CD4-positive, alpha-beta memory T cell (primary cell): ENCODE measurements at regions not wholly inside any gene's neighbourhood (a gene's known extent, or its start where the extent isn't known, plus 50 kb on each side); places are given as distances from the start of the nearest gene placed in this dataset.
A peak's percentile ranks its signal among the peaks of the same experiment; 100 is the strongest.

Experiments
- CTCF ChIA-PET: fragments of 350-600 bp; sonication (Branson Sonifier 250); formaldehyde crosslinking; loops from one replicate; lab custom pipeline; 2021; ENCODE audit warnings: inconsistent platforms; ENCODE audit not compliant: partially characterized antibody; lab: Charles Lee
- POLR2A ChIA-PET: fragments of 350-600 bp; sonication (Branson Sonifier 250); formaldehyde crosslinking; loops from one replicate; lab custom pipeline; 2021; ENCODE audit not compliant: partially characterized antibody; lab: Charles Lee
- DNase-seq, 5 donors: peaks; one replicate each; pipeline versions ENCODE4 v3.0.0 to v3.0.0-alpha.2; 2020 to 2022; ENCODE audit warnings: mixed read lengths in 1 of 5
- H3K27ac ChIP-seq: one replicate; pipeline ENCODE4 v1.7.0; 2013; ENCODE audit warnings: low read depth, low read length
- H3K27me3 ChIP-seq: 2 replicates; pipeline ENCODE4 v1.7.0; 2013; ENCODE audit warnings: mild to moderate bottlenecking, low read length, moderate library complexity; ENCODE audit not compliant: insufficient read depth
- H3K36me3 ChIP-seq: 2 replicates; pipeline ENCODE4 v1.7.0; 2013; ENCODE audit warnings: mild to moderate bottlenecking, low read length, moderate library complexity; ENCODE audit not compliant: insufficient read depth
- H3K4me1 ChIP-seq: 2 replicates; pipeline ENCODE4 v1.7.0; 2013; ENCODE audit warnings: mild to moderate bottlenecking, low read length, moderate library complexity; ENCODE audit not compliant: insufficient read depth
- H3K4me3 ChIP-seq, 2 donors: one replicate each; pipeline ENCODE4 v1.7.0; 2013; ENCODE audit warnings: low read length in 2 of 2, mild to moderate bottlenecking in 1 of 2
- H3K9me3 ChIP-seq, 2 donors: one replicate each; pipeline ENCODE4 v1.7.0; 2013; ENCODE audit warnings: low read length in 2 of 2, control low read depth in 1 of 2; ENCODE audit not compliant: control insufficient read depth in 1 of 2
- H3K27ac Mint-ChIP-seq, 7 donors: one replicate each; pipeline ENCODE4 v1.8.0; 2020 to 2021; ENCODE audit warnings: mixed read lengths in 7 of 7, mild to moderate bottlenecking in 6 of 7, inconsistent platforms in 3 of 7, moderate library complexity in 3 of 7
- H3K27me3 Mint-ChIP-seq, 2 donors: one replicate each; pipeline ENCODE4 v1.8.0; 2020 to 2021; ENCODE audit warnings: mixed read lengths in 2 of 2
- H3K36me3 Mint-ChIP-seq, 2 donors: one replicate each; pipeline ENCODE4 v1.8.0; 2020 to 2021; ENCODE audit warnings: mixed read lengths in 2 of 2, inconsistent platforms in 1 of 2, mild to moderate bottlenecking in 1 of 2
- H3K4me1 Mint-ChIP-seq, 4 donors: one replicate each; pipeline ENCODE4 v1.8.0; 2020 to 2021; ENCODE audit warnings: mixed read lengths in 4 of 4, mild to moderate bottlenecking in 1 of 4
- H3K4me3 Mint-ChIP-seq, 8 donors: one replicate each; pipeline ENCODE4 v1.8.0; 2020 to 2021; ENCODE audit warnings: mixed read lengths in 8 of 8, mild to moderate bottlenecking in 7 of 8, moderate library complexity in 6 of 8, inconsistent platforms in 3 of 8
- H3K9me3 Mint-ChIP-seq, 8 donors: one replicate each; pipeline ENCODE4 v1.8.0; 2020 to 2021; ENCODE audit warnings: mixed read lengths in 8 of 8, mild to moderate bottlenecking in 5 of 8, inconsistent platforms in 3 of 8, moderate library complexity in 1 of 8
- intact Hi-C: fragments of 100-400 bp; cut with micrococcal nuclease; formaldehyde crosslinking; loops from one replicate; pipeline ENCODE4 v1.15.1; 2023

- H3K27ac ChIP-seq, result no peak overlapping the region
- no peaks in the 10 kb centered on the region for H3K9me3 ChIP-seq
- H3K27ac Mint-ChIP-seq, result no peak overlapping the region
- no peaks in the 10 kb centered on the region for H3K36me3 ChIP-seq
- no peak overlapping the region for H3K4me3 Mint-ChIP-seq
- peaks cover 4 to 7% of the 10 kb centered on the region in 2 donors for H3K27me3 Mint-ChIP-seq
- H3K4me1 ChIP-seq, result no peaks in the 10 kb centered on the region
- H3K9me3 Mint-ChIP-seq, result peaks cover 0 to 2% (median 0%) of the 10 kb centered on the region in 8 donors
- no peaks in the 10 kb centered on the region for H3K36me3 Mint-ChIP-seq
- no peaks in the 10 kb centered on the region for H3K27me3 ChIP-seq
- no peak overlapping the region for H3K4me3 ChIP-seq
- ChIA-PET CTCF (no interaction called here), POLR2A (no interaction called here)
- no peak for DNase-seq
- H3K4me1 Mint-ChIP-seq, result no peaks in the 10 kb centered on the region
- intact Hi-C loops, result no loop called here
Observed at GRCh38 chr2:216918088-216918680, 58.3 kb upstream of the TNP1 start.

GRCh38 chr2:216916956-216917650, 57.2 kb upstream of the TNP1 start:
- Mint-ChIP-seq H3K27ac (no peak overlapping the region), H3K27me3 (peaks cover 4 to 7% of the 10 kb centered on the region in 2 donors), H3K36me3 (no peaks in the 10 kb centered on the region), H3K4me1 (no peaks in the 10 kb centered on the region), H3K9me3 (peaks cover 0 to 2% (median 0%) of the 10 kb centered on the region in 8 donors), H3K4me3 (no peak overlapping the region)
- no peak for DNase-seq
- intact Hi-C loops, result no loop called here
- no peaks in the 10 kb centered on the region for H3K4me1 ChIP-seq
- H3K4me3 ChIP-seq, result no peak overlapping the region
- no peaks in the 10 kb centered on the region for H3K27me3 ChIP-seq
- H3K9me3 ChIP-seq, result no peaks in the 10 kb centered on the region
- ChIA-PET CTCF (no interaction called here), POLR2A (no interaction called here)
- no peaks in the 10 kb centered on the region for H3K36me3 ChIP-seq
- H3K27ac ChIP-seq, result no peak overlapping the region

GRCh38 chr2:216915557-216916150, 55.8 kb upstream of the TNP1 start:
- Histone ChIP-seq H3K9me3 (no peaks in the 10 kb centered on the region), H3K27ac (no peak overlapping the region), H3K36me3 (no peaks in the 10 kb centered on the region), H3K27me3 (no peaks in the 10 kb centered on the region), H3K4me1 (no peaks in the 10 kb centered on the region), H3K4me3 (no peak overlapping the region)
- intact Hi-C loops, result no loop called here
- H3K4me1 Mint-ChIP-seq, result no peaks in the 10 kb centered on the region
- H3K4me3 Mint-ChIP-seq, result no peak overlapping the region
- no peak for DNase-seq
- no peaks in the 10 kb centered on the region for H3K36me3 Mint-ChIP-seq
- no peak overlapping the region for H3K27ac Mint-ChIP-seq
- ChIA-PET CTCF (no interaction called here), POLR2A (no interaction called here)
- peaks cover 0 to 2% (median 0%) of the 10 kb centered on the region in 8 donors for H3K9me3 Mint-ChIP-seq
- H3K27me3 Mint-ChIP-seq, result peaks cover 4 to 6% of the 10 kb centered on the region in 2 donors

DNA sequence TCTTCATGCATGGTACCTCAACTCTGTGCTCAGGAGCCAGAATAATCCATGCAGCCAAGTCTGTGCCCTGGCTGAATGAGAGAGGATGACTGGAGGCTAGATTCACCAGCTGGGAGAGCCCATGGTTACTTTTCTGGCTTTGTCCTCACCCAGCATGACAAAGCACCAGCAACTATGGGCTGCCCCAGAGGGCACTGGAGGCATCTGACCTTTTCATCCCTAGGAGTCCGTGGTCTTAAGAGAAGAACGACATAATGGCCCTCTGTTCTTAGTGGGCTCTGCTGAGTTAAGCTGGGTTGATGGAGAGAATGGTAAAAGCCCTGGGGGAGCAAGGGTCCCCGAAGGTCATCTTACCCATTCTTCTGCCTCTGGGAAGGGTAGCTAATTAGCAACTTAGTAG, 54.6 kb upstream of the TNP1 start:
- ChIA-PET CTCF (no interaction called here), POLR2A (no interaction called here)
- Mint-ChIP-seq H3K27me3 (peaks cover 4% of the 10 kb centered on the region in 2 donors), H3K4me3 (no peak overlapping the region), H3K36me3 (no peaks in the 10 kb centered on the region), H3K9me3 (peaks cover 0 to 2% (median 0%) of the 10 kb centered on the region in 8 donors), H3K4me1 (no peaks in the 10 kb centered on the region), H3K27ac (no peak overlapping the region)
- H3K4me3 ChIP-seq, result no peak overlapping the region
- H3K27ac ChIP-seq, result no peak overlapping the region
- DNase-seq, result no peak
- intact Hi-C loops, result no loop called here
- no peaks in the 10 kb centered on the region for H3K36me3 ChIP-seq
- no peaks in the 10 kb centered on the region for H3K9me3 ChIP-seq
- H3K27me3 ChIP-seq, result no peaks in the 10 kb centered on the region
- H3K4me1 ChIP-seq, result no peaks in the 10 kb centered on the region

GRCh38 chr2:216911886-216912285, 52.0 kb upstream of the TNP1 start:
- Histone ChIP-seq H3K27ac (no peak overlapping the region), H3K9me3 (no peaks in the 10 kb centered on the region), H3K4me1 (no peaks in the 10 kb centered on the region), H3K27me3 (no peaks in the 10 kb centered on the region), H3K36me3 (no peaks in the 10 kb centered on the region), H3K4me3 (no peak overlapping the region)
- no peak for DNase-seq
- intact Hi-C loops, result no loop called here
- Mint-ChIP-seq H3K4me3 (no peak overlapping the region), H3K9me3 (no peaks in the 10 kb centered on the region), H3K4me1 (no peaks in the 10 kb centered on the region), H3K27ac (peak overlapping the region in 1 of 7 donors; percentile 27), H3K36me3 (no peaks in the 10 kb centered on the region), H3K27me3 (peaks cover 0 to under 1% of the 10 kb centered on the region in 2 donors)
- ChIA-PET CTCF (interaction anchor here (1.0 kb wide), 1 partner anchor 8 kb away, joined by 3 read pairs; no protein-coding TSS in a partner anchor), POLR2A (no interaction called here)

DNA sequence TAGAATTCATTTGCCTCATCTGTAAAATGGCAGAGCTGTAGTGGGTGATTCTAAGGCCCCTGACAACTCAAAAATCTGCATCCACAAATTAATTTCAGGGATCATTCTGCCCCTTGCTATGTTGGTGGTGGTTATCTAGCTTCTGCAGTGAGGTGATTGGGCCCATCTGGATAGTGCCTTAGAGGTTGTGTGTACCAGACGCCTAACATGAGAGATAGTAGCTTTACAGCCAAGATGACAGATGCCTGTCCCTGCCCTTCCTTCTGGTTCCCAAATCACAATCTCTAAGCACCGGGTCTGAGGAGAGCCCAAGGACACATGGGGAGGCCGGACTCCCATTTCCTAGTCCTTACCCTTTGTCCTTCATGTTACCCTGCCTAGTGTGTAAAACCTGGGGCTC, 51.1 kb upstream of the TNP1 start:
- Mint-ChIP-seq H3K27me3 (no peaks in the 10 kb centered on the region), H3K4me3 (no peak overlapping the region), H3K27ac (no peak overlapping the region), H3K4me1 (no peaks in the 10 kb centered on the region), H3K9me3 (peaks cover 0 to 2% (median 0%) of the 10 kb centered on the region in 8 donors), H3K36me3 (no peaks in the 10 kb centered on the region)
- Histone ChIP-seq H3K27ac (no peak overlapping the region), H3K27me3 (no peaks in the 10 kb centered on the region), H3K4me3 (no peak overlapping the region), H3K4me1 (no peaks in the 10 kb centered on the region), H3K36me3 (no peaks in the 10 kb centered on the region), H3K9me3 (no peaks in the 10 kb centered on the region)
- no peak for DNase-seq
- intact Hi-C loops, result no loop called here
- CTCF ChIA-PET, result interaction anchor here (1.0 kb wide), 1 partner anchor 9 kb away, joined by 3 read pairs; no protein-coding TSS in a partner anchor
- POLR2A ChIA-PET, result no interaction called here

GRCh38 chr2:216909541-216910210, 49.8 kb upstream of the TNP1 start:
- Histone ChIP-seq H3K4me1 (no peaks in the 10 kb centered on the region), H3K36me3 (no peaks in the 10 kb centered on the region), H3K4me3 (no peak overlapping the region), H3K27me3 (no peaks in the 10 kb centered on the region), H3K9me3 (no peaks in the 10 kb centered on the region), H3K27ac (no peak overlapping the region)
- intact Hi-C loops, result no loop called here
- ChIA-PET POLR2A (no interaction called here), CTCF (no interaction called here)
- no peak for DNase-seq
- peaks cover 0 to 2% (median 0%) of the 10 kb centered on the region in 8 donors for H3K9me3 Mint-ChIP-seq
- H3K4me3 Mint-ChIP-seq, result no peak overlapping the region
- H3K27ac Mint-ChIP-seq, result no peak overlapping the region
- no peaks in the 10 kb centered on the region for H3K36me3 Mint-ChIP-seq
- no peaks in the 10 kb centered on the region for H3K27me3 Mint-ChIP-seq
- H3K4me1 Mint-ChIP-seq, result no peaks in the 10 kb centered on the region
